ENCODE measurements at regions not wholly inside any gene's neighbourhood (a gene's known extent, or its start where the extent isn't known, plus 50 kb on each side); places are given as distances from the start of the nearest gene placed in this dataset.
A peak's percentile ranks its signal among the peaks of the same experiment; 100 is the strongest.

GRCh38 chr13:103284466-103284865 is 218.2 kb upstream of the SLC10A2 start:
- no peak for TF ChIP-seq RAD21 (IDR thresholded peaks at IDR 0.05; ENCODE audit: low read depth)
- no peak for TF ChIP-seq NFIC (IDR thresholded peaks at IDR 0.05)
- TF ChIP-seq FOXM1 (IDR thresholded peaks at IDR 0.05; ENCODE audit: borderline replicate concordance, low read depth), result no peak
- no peak for TF ChIP-seq TEAD4 (IDR thresholded peaks at IDR 0.05)
- no peak for TF ChIP-seq EGR1 (IDR thresholded peaks at IDR 0.05)
- TF ChIP-seq MAX (IDR thresholded peaks at IDR 0.05), result no peak

- TF ChIP-seq EGR1 (IDR thresholded peaks at IDR 0.05) (no peak), TEAD4 (IDR thresholded peaks at IDR 0.05) (no peak), NFIC (IDR thresholded peaks at IDR 0.05) (no peak)
Measured at GRCh38 chr13:103283451-103283820, 217.2 kb upstream of the SLC10A2 start.

- TF ChIP-seq NFIC (IDR thresholded peaks at IDR 0.05), result no peak
- TF ChIP-seq TEAD4 (IDR thresholded peaks at IDR 0.05), result peak; percentile 42; the same call in 1 of the 2 replicates
- TF ChIP-seq USF1 (IDR thresholded peaks at IDR 0.05), result no peak
- no peak for TF ChIP-seq CEBPB (IDR thresholded peaks at IDR 0.05)
- TF ChIP-seq YY1 (IDR thresholded peaks at IDR 0.05; ENCODE audit: low read depth), result no peak
Measured at GRCh38 chr13:103282571-103283450, 216.6 kb upstream of the SLC10A2 start.

GRCh38 chr13:103277959-103278694 is 211.9 kb upstream of the SLC10A2 start:
- TF ChIP-seq USF1 (IDR thresholded peaks at IDR 0.05) (no peak), EGR1 (IDR thresholded peaks at IDR 0.05) (no peak), REST (IDR thresholded peaks at IDR 0.05; ENCODE audit: low read depth) (no peak), TCF12 (IDR thresholded peaks at IDR 0.05; ENCODE audit: low read depth) (no peak), EP300 (IDR thresholded peaks at IDR 0.05; ENCODE audit: borderline replicate concordance) (no peak), RAD21 (IDR thresholded peaks at IDR 0.05; ENCODE audit: low read depth) (no peak), TAF1 (IDR thresholded peaks at IDR 0.05; ENCODE audit: low read depth) (no peak), FOXM1 (IDR thresholded peaks at IDR 0.05; ENCODE audit: borderline replicate concordance, low read depth) (no peak), CREB1 (IDR thresholded peaks at IDR 0.05; ENCODE audit: low read depth) (no peak), MAX (IDR thresholded peaks at IDR 0.05) (no peak), TEAD4 (IDR thresholded peaks at IDR 0.05) (no peak), ZBTB7A (IDR thresholded peaks at IDR 0.05; ENCODE audit: low read depth) (no peak), YY1 (IDR thresholded peaks at IDR 0.05; ENCODE audit: low read depth) (no peak), NFIC (IDR thresholded peaks at IDR 0.05) (no peak), CEBPB (IDR thresholded peaks at IDR 0.05) (no peak)

- TF ChIP-seq RAD21 (IDR thresholded peaks at IDR 0.05; ENCODE audit: low read depth) (no peak), TAF1 (IDR thresholded peaks at IDR 0.05; ENCODE audit: low read depth) (no peak), USF1 (IDR thresholded peaks at IDR 0.05) (no peak), TEAD4 (IDR thresholded peaks at IDR 0.05) (no peak), CREB1 (IDR thresholded peaks at IDR 0.05; ENCODE audit: low read depth) (no peak)
Measured at GRCh38 chr13:103276775-103277498, 210.7 kb upstream of the SLC10A2 start.

- TF ChIP-seq MAX (IDR thresholded peaks at IDR 0.05), result no peak
- TF ChIP-seq TAF1 (IDR thresholded peaks at IDR 0.05; ENCODE audit: low read depth), result no peak
- TF ChIP-seq EP300 (IDR thresholded peaks at IDR 0.05; ENCODE audit: borderline replicate concordance), result no peak
- TF ChIP-seq EGR1 (IDR thresholded peaks at IDR 0.05), result no peak
Measured at GRCh38 chr13:103275722-103276121, 209.5 kb upstream of the SLC10A2 start.

- TF ChIP-seq EP300 (IDR thresholded peaks at IDR 0.05; ENCODE audit: borderline replicate concordance) (no peak), CREB1 (IDR thresholded peaks at IDR 0.05; ENCODE audit: low read depth) (no peak), ZBTB7A (IDR thresholded peaks at IDR 0.05; ENCODE audit: low read depth) (no peak), TAF1 (IDR thresholded peaks at IDR 0.05; ENCODE audit: low read depth) (no peak), RAD21 (IDR thresholded peaks at IDR 0.05; ENCODE audit: low read depth) (no peak), EGR1 (IDR thresholded peaks at IDR 0.05) (no peak), REST (IDR thresholded peaks at IDR 0.05; ENCODE audit: low read depth) (no peak), FOXM1 (IDR thresholded peaks at IDR 0.05; ENCODE audit: borderline replicate concordance, low read depth) (no peak), MAX (IDR thresholded peaks at IDR 0.05) (no peak), CEBPB (IDR thresholded peaks at IDR 0.05) (no peak), TCF12 (IDR thresholded peaks at IDR 0.05; ENCODE audit: low read depth) (no peak), USF1 (IDR thresholded peaks at IDR 0.05) (no peak), TEAD4 (IDR thresholded peaks at IDR 0.05) (no peak), NFIC (IDR thresholded peaks at IDR 0.05) (no peak), YY1 (IDR thresholded peaks at IDR 0.05; ENCODE audit: low read depth) (no peak)
Measured at GRCh38 chr13:103275081-103275480, 208.9 kb upstream of the SLC10A2 start.
